Small intestine (tissue), 7 donors: ENCODE measurements at regions not wholly inside any gene's neighbourhood (a gene's known extent, or its start where the extent isn't known, plus 50 kb on each side); places are given as distances from the start of the nearest gene placed in this dataset.

ENCODE experiments used
- DNase-seq, 2 donors: peaks; one replicate each; pipeline versions ENCODE4 v3.0.0 to v3.0.0-alpha.2; 2013
- FAIRE-seq: peaks from 2 replicates; lab custom pipeline; 2012; peaks lifted over from hg19 to GRCh38; lab: Jason Lieb, UNC
- H3K27ac ChIP-seq, 3 donors: one replicate each; pipeline ENCODE4 v1.5.1; 2013; ENCODE audit warnings: low read length in 2 of 3, mild to moderate bottlenecking in 2 of 3, control low read depth in 1 of 3, inconsistent platforms in 1 of 3, low read depth in 1 of 3, moderate library complexity in 1 of 3
- H3K27me3 ChIP-seq, 3 donors: one replicate each; pipeline ENCODE4 v1.6.1; 2013; ENCODE audit warnings: low read length in 3 of 3, inconsistent platforms in 1 of 3; ENCODE audit not compliant: control insufficient read depth in 3 of 3, insufficient read depth in 3 of 3
- H3K36me3 ChIP-seq, 3 donors: one replicate each; pipeline ENCODE4 v1.6.1; 2013; ENCODE audit warnings: low read length in 3 of 3, inconsistent platforms in 1 of 3, low read depth in 1 of 3, mild to moderate bottlenecking in 1 of 3, moderate library complexity in 1 of 3; ENCODE audit not compliant: control insufficient read depth in 3 of 3, insufficient read depth in 2 of 3
- H3K4me1 ChIP-seq, 3 donors: one replicate each; pipeline ENCODE4 v1.6.1; 2013; ENCODE audit warnings: low read length in 2 of 3, inconsistent platforms in 1 of 3, low read depth in 1 of 3, mild to moderate bottlenecking in 1 of 3, moderate library complexity in 1 of 3; ENCODE audit not compliant: control insufficient read depth in 3 of 3, insufficient read depth in 2 of 3
- H3K4me3 ChIP-seq, 3 donors: one replicate each; pipeline ENCODE4 v1.5.1; 2013; ENCODE audit warnings: low read length in 3 of 3, control low read depth in 1 of 3, inconsistent platforms in 1 of 3, low read depth in 1 of 3, mild to moderate bottlenecking in 1 of 3, moderate library complexity in 1 of 3
- H3K9me3 ChIP-seq, 2 donors: one replicate each; pipeline ENCODE4 v1.6.1; 2013; ENCODE audit warnings: low read depth in 1 of 2, low read length in 1 of 2; ENCODE audit not compliant: control insufficient read depth in 2 of 2, insufficient read depth in 1 of 2
- WGBS, 3 donors: extraction: QIAGEN DNeasy Blood & Tissue Kit; methylation state at CpG; one replicate each; pipeline ENCODE4 v1.1.7; 2013; 5-methylcytosine and 5-hydroxymethylcytosine counted together
- donor health status: healthy with polysubstance abuse.
- donor health status: control.
- donor health status: control.
- donor health status: Bipolar disorder and iron deficiency.
- donor health status: healthy.

DNA sequence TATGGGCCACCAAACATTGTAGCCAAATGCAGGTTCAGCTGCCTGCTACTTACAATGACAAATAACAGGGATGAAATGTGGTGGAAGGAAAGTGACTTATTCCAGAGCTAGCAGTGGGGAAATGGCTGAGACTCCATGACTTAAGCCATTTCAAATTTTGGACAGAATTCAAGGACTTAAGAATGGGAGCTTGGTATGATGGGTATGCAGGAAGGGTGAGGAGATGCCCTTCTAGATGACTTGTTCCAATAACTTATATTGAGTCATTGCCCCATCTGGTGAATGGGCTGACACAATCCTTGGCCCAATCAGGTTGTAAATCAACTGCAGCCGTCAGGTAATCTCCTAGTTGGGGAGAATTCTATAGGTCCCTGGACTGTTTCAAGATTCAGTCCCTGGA lies 230.7 kb upstream of the SGCD start:
- DNase-seq (no peak), FAIRE-seq (no peak)
- Histone ChIP-seq H3K27me3 (no peaks in the 10 kb centered on the region), H3K4me3 (no peak overlapping the region), H3K4me1 (no peaks in the 10 kb centered on the region), H3K36me3 (no peaks in the 10 kb centered on the region), H3K9me3 (peaks cover 0 to 6% of the 10 kb centered on the region in 2 donors), H3K27ac (no peak overlapping the region)
- 38 to 69% (median 59%) methylated on average over 1 of the region's 1 CpG for WGBS, 3 donors

DNA sequence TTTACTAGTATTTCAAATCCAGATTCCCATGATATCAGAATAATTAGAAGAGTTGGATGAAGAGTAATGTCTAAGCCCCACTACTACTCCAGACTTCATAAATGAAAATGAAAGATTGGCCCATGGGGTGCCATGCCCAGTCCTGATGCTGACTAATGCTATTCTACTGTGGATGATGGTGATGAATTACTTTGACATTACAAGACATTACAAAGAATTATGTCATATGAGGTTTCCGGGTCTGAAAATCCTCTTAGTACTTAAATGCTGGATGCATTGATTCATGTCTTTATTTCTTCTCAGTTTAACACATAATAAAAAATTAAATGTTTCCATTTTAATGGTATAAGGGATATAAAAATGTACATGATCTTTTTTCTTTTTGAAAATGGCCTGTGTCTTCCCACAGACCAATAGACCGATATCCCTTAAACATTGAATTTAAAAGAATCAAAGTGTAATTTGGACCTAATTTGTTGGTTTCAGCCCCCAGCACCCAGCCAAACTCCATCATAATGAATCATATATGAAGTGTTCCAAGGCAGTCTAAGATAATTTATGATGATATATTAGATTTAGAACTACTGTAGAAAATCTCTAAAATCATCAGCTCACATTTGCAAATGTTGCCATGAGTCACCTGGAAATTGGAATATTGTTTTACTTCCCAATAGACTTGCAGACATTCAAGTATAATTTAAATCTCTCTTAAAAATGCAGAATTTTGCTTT lies 223.6 kb upstream of the SGCD start:
- Histone ChIP-seq H3K27me3 (no peaks in the 10 kb centered on the region), H3K4me3 (no peak overlapping the region), H3K4me1 (no peaks in the 10 kb centered on the region), H3K36me3 (no peaks in the 10 kb centered on the region), H3K9me3 (no peaks in the 10 kb centered on the region), H3K27ac (no peak overlapping the region)
- FAIRE-seq (no peak), DNase-seq (no peak)
- 90 to 94% (median 91%) methylated on average over 2 of the region's 2 CpGs for WGBS, 3 donors

DNA sequence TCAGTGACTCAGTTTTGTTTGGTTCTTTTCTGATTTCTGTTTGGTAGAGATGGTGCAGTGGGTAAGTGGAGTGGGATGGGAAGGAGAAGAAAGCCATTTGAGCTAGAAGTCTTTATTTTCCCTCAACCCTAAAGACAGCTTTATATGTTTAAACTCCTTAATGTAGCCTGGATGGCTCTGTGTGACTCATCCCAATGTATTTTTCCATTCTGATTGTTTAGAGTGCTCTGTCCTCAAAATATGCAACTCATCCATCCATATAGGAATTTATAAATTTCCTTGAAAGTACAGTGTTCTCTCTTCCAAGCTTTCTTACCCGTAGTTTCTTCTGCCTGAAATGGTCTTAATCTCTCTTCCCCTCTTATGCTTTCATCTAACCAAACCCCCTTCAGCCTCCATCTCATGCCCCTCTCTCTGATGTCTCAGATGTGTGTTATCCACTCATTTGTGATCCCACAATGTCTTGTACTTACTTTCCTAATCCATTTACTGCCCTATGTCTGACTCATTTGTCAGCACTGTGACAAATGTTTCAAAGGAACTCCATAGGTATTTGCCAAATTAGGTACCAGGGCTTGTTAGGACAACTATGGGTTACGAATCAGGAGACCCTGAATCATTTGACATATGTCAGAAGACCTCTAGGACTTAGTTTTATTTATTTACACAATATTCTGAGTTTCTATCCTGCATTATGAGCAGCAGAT lies 217.5 kb upstream of the SGCD start:
- no peaks in the 10 kb centered on the region for H3K27me3 ChIP-seq
- no peak overlapping the region for H3K4me3 ChIP-seq
- no peak for FAIRE-seq
- WGBS, 3 donors, result 60 to 65% (median 60%) methylated on average over 2 of the region's 2 CpGs
- H3K36me3 ChIP-seq, result no peaks in the 10 kb centered on the region
- H3K4me1 ChIP-seq, result no peaks in the 10 kb centered on the region
- no peak for DNase-seq
- H3K27ac ChIP-seq, result no peak overlapping the region
- H3K9me3 ChIP-seq, result no peaks in the 10 kb centered on the region

DNA sequence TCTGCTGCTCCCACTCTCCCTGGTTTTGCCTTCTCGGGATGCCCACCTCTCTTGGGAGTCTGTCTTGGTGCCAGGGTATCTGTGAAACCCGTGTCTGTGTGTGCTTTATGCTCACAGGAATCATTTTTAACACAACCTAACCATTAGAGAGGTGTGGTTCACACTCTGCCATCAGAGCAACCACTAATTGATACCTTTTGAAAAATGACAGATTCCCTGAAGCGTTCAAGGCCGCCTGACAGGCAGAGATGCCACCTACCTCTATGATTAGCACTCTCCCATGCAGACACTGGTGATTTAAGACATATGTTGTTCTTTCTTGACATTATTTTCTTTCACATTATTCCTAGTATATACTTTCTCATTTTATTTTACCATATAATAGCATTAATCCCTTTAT lies 207.3 kb upstream of the SGCD start:
- 67 to 78% (median 69%) methylated on average over 4 of the region's 4 CpGs for WGBS, 3 donors
- H3K27me3 ChIP-seq, result no peaks in the 10 kb centered on the region
- no peak overlapping the region for H3K27ac ChIP-seq
- no peak for DNase-seq
- H3K9me3 ChIP-seq, result no peaks in the 10 kb centered on the region
- H3K4me3 ChIP-seq, result no peak overlapping the region
- FAIRE-seq, result no peak
- no peaks in the 10 kb centered on the region for H3K36me3 ChIP-seq
- no peaks in the 10 kb centered on the region for H3K4me1 ChIP-seq

DNA sequence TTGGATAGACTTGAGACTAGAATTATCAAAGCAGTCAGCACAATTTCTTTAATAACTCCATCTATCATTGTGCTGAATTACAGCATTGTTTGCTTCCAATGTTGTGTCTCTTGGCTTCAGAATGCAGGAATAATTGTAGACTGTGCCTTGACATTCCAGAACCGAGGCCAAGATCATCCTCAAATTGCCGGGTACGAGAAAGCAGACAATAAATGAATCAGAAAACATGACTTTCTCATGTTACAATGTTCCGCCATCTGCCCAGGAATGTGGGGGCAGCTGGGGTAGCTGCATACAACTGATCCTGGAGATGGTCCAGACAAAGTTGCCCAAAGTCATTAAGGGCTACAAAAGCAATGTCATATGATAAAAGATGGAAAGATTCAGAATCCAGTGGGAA lies 206.2 kb upstream of the SGCD start:
- Histone ChIP-seq H3K36me3 (no peaks in the 10 kb centered on the region), H3K4me3 (no peak overlapping the region), H3K9me3 (no peaks in the 10 kb centered on the region), H3K27me3 (no peaks in the 10 kb centered on the region), H3K4me1 (no peaks in the 10 kb centered on the region), H3K27ac (no peak overlapping the region)
- FAIRE-seq (no peak), DNase-seq (no peak)
- 70 to 79% (median 75%) methylated on average over 4 of the region's 4 CpGs for WGBS, 3 donors

DNA sequence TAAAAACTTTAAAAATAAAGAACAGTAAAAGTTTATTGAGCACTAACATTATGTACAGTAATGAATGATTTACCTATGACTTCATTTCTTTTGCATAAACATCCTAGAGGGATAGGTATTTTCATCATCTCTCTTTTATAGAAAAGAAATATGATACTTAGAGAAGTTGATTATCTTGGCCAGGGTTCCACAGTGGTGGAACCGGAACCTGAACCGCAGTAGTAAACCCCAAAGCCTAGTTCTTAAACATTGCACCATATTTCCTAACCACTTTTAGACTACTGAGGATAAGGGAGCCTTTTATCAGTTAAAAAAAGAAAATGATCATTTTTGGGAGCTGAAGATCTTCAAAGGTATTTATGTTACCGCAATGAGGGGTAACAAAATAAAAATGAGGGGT lies 205.7 kb upstream of the SGCD start:
- H3K36me3 ChIP-seq, result no peaks in the 10 kb centered on the region
- no peaks in the 10 kb centered on the region for H3K9me3 ChIP-seq
- H3K4me1 ChIP-seq, result no peaks in the 10 kb centered on the region
- FAIRE-seq, result no peak
- 88 to 90% (median 89%) methylated on average over 3 of the region's 3 CpGs for WGBS, 3 donors
- H3K27ac ChIP-seq, result no peak overlapping the region
- no peak overlapping the region for H3K4me3 ChIP-seq
- no peak for DNase-seq
- no peaks in the 10 kb centered on the region for H3K27me3 ChIP-seq

DNA sequence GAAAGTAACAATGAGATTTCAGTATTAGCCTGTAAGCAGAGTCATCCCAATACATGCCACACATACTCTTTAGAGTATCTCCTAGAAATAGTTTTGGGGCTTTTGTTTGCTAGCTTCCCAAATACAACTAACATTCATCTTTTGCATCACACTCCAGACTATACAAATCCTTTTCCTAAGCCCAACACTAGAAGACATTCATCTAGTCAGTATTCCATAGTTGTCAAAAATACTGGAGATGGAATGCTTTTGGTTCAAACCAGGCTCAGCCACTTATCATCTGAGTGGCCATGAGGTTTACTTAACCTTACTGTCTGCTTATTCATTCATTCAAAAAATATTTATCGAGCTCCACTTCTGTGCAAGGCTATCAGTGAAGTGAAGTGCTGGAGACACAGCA lies 205.1 kb upstream of the SGCD start:
- no peaks in the 10 kb centered on the region for H3K4me1 ChIP-seq
- H3K9me3 ChIP-seq, result no peaks in the 10 kb centered on the region
- 49 to 86% (median 70%) methylated on average over 1 of the region's 1 CpG for WGBS, 3 donors
- H3K36me3 ChIP-seq, result no peaks in the 10 kb centered on the region
- H3K4me3 ChIP-seq, result no peak overlapping the region
- DNase-seq, result no peak
- H3K27me3 ChIP-seq, result no peaks in the 10 kb centered on the region
- H3K27ac ChIP-seq, result no peak overlapping the region
- FAIRE-seq, result no peak

DNA sequence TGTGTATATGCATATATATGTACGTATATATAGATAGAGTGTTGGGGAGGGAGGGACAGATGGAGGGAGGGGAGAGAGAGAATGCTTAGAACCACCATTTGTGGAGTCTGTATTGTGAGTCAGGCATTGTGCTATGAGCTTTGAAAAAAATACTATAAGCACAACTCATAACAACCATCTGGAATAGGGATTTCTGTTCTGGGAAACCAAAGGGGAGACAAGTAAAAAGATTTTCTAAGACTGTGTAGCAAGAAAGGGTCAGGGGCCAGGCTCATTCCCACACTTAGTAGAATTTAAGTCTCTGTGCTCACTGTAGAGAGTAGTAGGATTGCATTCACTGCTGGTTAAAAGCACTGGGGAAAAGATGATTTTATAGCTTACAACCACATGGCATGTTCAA lies 202.3 kb upstream of the SGCD start:
- WGBS, 3 donors, result 41 to 82% (median 54%) methylated on average over 1 of the region's 1 CpG
- Histone ChIP-seq H3K27me3 (no peaks in the 10 kb centered on the region), H3K27ac (no peak overlapping the region), H3K4me1 (no peaks in the 10 kb centered on the region), H3K36me3 (no peaks in the 10 kb centered on the region), H3K4me3 (no peak overlapping the region), H3K9me3 (no peaks in the 10 kb centered on the region)
- no peak for FAIRE-seq
- no peak for DNase-seq
